ENCODE measurements at regions not wholly inside any gene's neighbourhood (a gene's known extent, or its start where the extent isn't known, plus 50 kb on each side); places are given as distances from the start of the nearest gene placed in this dataset.

GRCh38 chr2:104582471-104582870 lies 271.4 kb upstream of the POU3F3 start:
- TF ChIP-seq EP300 (IDR thresholded peaks at IDR 0.05; ENCODE audit: borderline replicate concordance) (no peak), MAX (IDR thresholded peaks at IDR 0.05) (no peak), TAF1 (IDR thresholded peaks at IDR 0.05; ENCODE audit: low read depth) (no peak), RAD21 (IDR thresholded peaks at IDR 0.05; ENCODE audit: low read depth) (no peak), YY1 (IDR thresholded peaks at IDR 0.05; ENCODE audit: low read depth) (no peak), FOXM1 (IDR thresholded peaks at IDR 0.05; ENCODE audit: borderline replicate concordance, low read depth) (no peak)
- TF ChIP-seq, protein P1, sequence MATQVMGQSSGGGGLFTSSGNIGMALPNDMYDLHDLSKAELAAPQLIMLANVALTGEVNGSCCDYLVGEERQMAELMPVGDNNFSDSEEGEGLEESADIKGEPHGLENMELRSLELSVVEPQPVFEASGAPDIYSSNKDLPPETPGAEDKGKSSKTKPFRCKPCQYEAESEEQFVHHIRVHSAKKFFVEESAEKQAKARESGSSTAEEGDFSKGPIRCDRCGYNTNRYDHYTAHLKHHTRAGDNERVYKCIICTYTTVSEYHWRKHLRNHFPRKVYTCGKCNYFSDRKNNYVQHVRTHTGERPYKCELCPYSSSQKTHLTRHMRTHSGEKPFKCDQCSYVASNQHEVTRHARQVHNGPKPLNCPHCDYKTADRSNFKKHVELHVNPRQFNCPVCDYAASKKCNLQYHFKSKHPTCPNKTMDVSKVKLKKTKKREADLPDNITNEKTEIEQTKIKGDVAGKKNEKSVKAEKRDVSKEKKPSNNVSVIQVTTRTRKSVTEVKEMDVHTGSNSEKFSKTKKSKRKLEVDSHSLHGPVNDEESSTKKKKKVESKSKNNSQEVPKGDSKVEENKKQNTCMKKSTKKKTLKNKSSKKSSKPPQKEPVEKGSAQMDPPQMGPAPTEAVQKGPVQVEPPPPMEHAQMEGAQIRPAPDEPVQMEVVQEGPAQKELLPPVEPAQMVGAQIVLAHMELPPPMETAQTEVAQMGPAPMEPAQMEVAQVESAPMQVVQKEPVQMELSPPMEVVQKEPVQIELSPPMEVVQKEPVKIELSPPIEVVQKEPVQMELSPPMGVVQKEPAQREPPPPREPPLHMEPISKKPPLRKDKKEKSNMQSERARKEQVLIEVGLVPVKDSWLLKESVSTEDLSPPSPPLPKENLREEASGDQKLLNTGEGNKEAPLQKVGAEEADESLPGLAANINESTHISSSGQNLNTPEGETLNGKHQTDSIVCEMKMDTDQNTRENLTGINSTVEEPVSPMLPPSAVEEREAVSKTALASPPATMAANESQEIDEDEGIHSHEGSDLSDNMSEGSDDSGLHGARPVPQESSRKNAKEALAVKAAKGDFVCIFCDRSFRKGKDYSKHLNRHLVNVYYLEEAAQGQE (IDR thresholded peaks at IDR 0.05; ENCODE audit: low read depth) = no peak
- TF ChIP-seq, protein P2, sequence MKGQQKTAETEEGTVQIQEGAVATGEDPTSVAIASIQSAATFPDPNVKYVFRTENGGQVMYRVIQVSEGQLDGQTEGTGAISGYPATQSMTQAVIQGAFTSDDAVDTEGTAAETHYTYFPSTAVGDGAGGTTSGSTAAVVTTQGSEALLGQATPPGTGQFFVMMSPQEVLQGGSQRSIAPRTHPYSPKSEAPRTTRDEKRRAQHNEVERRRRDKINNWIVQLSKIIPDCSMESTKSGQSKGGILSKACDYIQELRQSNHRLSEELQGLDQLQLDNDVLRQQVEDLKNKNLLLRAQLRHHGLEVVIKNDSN (IDR thresholded peaks at IDR 0.05) = no peak
